HK-2 (cell line): ENCODE measurements at regions not wholly inside any gene's neighbourhood (a gene's known extent, or its start where the extent isn't known, plus 50 kb on each side); places are given as distances from the start of the nearest gene placed in this dataset.
"Not testable (repeated sequence)": the region's sequence is repeated elsewhere in the genome, so short reads cannot be mapped to it uniquely, and the experiment has no call there.

Source experiments
- DNase-seq: peaks from one replicate; pipeline ENCODE4 v3.0.0-alpha.2; 2018; ENCODE audit not compliant: unreplicated experiment

- DNase-seq = no peak
Observed at GRCh38 chr17:70702683-70703255, 533.4 kb downstream of the KCNJ2 start.

- DNase-seq = no peak
Observed at GRCh38 chr17:70709596-70709995, 540.3 kb downstream of the KCNJ2 start.

DNA sequence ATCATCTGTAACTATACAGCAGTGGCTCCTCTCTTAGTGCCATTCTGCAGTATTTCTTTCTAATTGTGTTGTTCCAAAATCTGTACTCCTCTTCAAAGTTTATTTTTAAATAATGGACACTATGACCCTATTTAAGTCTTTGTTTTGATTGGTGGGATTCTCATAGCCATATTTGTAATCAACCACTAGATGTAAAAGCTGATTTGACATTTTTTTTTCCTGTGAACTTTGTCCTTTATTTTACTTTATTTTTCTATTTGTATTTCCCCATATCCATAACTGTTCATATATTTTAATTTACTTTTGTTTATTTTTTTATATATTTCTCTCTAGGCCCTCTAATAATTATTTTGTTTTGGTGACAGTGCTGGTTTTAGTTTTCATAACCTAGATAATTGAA lies 544.4 kb downstream of the KCNJ2 start:
- no peak for DNase-seq

DNA sequence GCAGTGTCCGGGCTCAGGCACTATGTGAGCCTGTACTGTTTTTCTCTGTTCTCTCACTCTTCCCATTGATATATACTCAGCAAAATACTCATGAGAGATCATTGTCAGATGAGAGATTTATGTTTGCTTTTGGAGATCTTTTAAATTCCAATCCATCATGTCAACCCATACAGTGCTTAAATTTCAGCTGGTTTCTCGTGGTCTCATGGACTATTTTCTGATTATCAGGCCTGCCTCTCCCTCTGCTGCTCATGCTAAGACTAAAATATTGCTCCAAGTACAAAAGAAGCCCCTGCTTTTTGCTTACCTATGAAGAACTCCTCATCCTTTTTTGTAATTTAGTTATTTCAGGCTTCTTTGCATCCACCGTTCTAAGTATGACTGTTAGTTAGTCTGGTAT lies 547.2 kb downstream of the KCNJ2 start:
- DNase-seq = no peak

GRCh38 chr17:70717042-70717441 lies 547.7 kb downstream of the KCNJ2 start:
- no peak for DNase-seq

GRCh38 chr17:70736375-70736957 lies 567.1 kb downstream of the KCNJ2 start:
- DNase-seq = no peak

GRCh38 chr17:70739065-70739464 lies 569.7 kb downstream of the KCNJ2 start:
- DNase-seq = no peak

DNA sequence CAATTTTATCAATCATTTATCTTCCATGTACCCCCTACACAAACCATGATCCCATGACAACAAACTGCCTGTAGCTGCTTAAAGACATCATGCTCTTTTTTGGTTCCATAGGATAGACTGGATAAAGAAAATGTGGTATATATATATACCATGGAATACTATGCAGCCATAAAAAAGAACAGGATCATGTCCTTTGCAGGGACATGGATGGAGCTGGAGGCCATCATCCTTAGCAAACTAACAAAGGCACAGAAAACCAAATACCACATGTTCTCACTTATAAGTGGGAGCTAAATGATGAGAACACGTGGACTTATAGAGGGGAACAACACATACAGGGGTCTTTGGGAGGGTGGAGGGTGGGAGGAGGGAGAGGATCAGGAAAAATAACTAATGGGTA lies 577.2 kb downstream of the KCNJ2 start:
- DNase-seq = not testable (repeated sequence)

GRCh38 chr17:70750983-70751382 lies 581.7 kb downstream of the KCNJ2 start:
- DNase-seq = no peak

- not testable (repeated sequence) for DNase-seq
Observed at GRCh38 chr17:70752461-70752860, 583.1 kb downstream of the KCNJ2 start.

GRCh38 chr17:70752966-70753467 lies 583.7 kb downstream of the KCNJ2 start:
- no peak for DNase-seq

DNA sequence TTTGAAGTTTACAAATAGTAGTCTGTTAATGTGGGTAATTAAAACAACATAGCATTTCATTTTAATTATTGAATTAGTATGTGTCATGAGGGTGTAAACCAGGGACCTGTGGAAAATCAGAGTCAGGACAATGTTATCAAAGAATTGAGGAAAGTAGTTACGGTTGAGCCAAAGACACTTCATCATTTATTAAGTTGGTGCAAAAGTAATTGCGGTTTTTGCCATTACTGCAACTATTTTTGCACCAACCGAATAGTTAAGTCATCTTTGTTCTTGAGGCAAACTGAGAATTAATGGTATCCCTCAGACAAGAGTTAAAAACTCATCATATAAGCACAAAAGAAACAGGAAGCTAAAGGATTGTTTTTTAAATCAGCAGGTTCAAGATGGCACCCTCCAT lies 593.7 kb downstream of the KCNJ2 start:
- DNase-seq = no peak

GRCh38 chr17:70767102-70767701 lies 597.9 kb downstream of the KCNJ2 start:
- DNase-seq = no peak

GRCh38 chr17:70769956-70770355 lies 600.6 kb downstream of the KCNJ2 start:
- DNase-seq = no peak

DNA sequence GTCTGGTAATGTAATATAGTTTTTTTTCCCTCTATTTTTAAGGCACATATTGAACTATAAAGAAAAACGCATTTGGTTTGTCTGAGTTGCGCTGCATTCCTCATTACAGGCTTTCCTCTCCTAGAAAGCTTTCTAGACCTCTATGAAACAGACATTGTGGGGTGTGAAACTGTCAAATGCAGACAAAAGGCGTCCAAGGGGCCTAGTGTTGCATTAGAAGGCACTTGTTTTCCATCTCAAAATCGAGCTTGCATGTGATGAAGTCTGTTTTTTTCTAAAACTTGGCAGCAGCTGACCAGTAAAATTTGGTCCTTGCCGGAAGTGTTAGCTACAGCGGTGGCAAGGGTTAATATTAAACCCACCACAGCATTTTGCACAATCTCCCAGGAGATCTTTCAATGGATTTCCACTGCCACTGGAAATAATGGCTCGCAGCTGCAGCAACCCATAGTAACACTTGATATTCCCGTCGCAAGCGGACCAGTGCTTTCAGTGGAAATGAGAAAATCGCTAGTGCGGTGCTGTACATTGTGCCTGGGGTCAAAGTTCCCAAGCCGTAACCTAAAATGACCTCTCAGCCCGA lies 602.6 kb downstream of the KCNJ2 start:
- no peak for DNase-seq

- no peak for DNase-seq
Observed at GRCh38 chr17:70772761-70773160, 603.4 kb downstream of the KCNJ2 start.

DNA sequence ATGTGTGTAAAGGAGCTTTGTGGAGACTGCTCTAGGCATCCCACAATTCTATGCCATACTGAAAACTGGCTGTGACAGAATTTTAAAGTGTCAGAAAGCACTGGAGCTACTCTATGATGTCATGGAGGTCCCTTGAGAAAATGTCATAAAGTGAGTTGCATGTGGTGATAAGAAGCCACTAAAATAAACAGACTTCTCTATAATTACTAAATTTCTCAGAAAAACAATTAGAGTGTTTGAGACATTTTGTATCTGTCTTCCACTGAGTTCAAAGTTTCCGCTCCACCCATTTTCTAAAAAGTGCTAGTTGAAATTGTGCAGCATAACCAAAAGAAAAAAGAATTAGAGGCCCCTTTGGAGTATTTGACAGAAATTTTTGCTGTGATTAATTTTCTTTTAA lies 603.9 kb downstream of the KCNJ2 start:
- no peak for DNase-seq

GRCh38 chr17:70774339-70775117 lies 605.2 kb downstream of the KCNJ2 start:
- DNase-seq = no peak

DNA sequence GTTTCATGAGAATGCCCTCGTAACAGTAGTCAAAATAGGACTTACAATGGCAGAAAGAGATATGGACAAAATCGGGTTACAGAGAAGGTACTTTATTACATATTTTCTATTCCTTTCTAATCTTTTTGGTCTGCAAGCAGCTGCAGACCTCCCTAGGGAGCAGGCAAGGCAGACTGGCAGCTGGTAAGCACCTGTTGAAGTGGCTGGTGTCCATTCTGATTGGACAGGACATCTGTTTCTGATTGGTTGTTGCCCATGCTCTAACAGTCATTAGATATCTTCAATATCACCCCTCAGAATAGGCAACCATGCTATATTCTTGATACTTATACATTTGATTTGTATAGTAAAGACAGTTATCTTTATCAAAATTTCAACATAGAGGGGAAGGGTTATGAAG lies 606.3 kb downstream of the KCNJ2 start:
- DNase-seq = no peak

GRCh38 chr17:70776441-70776840 lies 607.1 kb downstream of the KCNJ2 start:
- no peak for DNase-seq

- DNase-seq = no peak
Observed at GRCh38 chr17:70780031-70780430, 610.7 kb downstream of the KCNJ2 start.

- no peak for DNase-seq
Observed at GRCh38 chr17:70786081-70786480, 616.7 kb downstream of the KCNJ2 start.
